Lower leg skin (tissue), 3 donors: ENCODE measurements at regions not wholly inside any gene's neighbourhood (a gene's known extent, or its start where the extent isn't known, plus 50 kb on each side); places are given as distances from the start of the nearest gene placed in this dataset.

Source experiments
- POLR2A ChIP-seq, 2 donors: fragments of 450-650 bp; IDR thresholded peaks; one replicate each; pipeline ENCODE4 v1.6.1; 2016 to 2017; ENCODE audit warnings: antibody characterized with exemption in 2 of 2, mild to moderate bottlenecking in 1 of 2, moderate library complexity in 1 of 2
- TF ChIP-seq, protein P1 (sequence below), 3 donors: fragments of 450-650 bp; IDR thresholded peaks; one replicate each; pipeline ENCODE4 v1.5.1; 2016; ENCODE audit warnings: antibody characterized with exemption in 3 of 3, mild to moderate bottlenecking in 3 of 3, moderate library complexity in 2 of 3

GRCh38 chr20:47859278-47859677, 74.0 kb upstream of the SULF2 start:
- TF ChIP-seq, protein P1, sequence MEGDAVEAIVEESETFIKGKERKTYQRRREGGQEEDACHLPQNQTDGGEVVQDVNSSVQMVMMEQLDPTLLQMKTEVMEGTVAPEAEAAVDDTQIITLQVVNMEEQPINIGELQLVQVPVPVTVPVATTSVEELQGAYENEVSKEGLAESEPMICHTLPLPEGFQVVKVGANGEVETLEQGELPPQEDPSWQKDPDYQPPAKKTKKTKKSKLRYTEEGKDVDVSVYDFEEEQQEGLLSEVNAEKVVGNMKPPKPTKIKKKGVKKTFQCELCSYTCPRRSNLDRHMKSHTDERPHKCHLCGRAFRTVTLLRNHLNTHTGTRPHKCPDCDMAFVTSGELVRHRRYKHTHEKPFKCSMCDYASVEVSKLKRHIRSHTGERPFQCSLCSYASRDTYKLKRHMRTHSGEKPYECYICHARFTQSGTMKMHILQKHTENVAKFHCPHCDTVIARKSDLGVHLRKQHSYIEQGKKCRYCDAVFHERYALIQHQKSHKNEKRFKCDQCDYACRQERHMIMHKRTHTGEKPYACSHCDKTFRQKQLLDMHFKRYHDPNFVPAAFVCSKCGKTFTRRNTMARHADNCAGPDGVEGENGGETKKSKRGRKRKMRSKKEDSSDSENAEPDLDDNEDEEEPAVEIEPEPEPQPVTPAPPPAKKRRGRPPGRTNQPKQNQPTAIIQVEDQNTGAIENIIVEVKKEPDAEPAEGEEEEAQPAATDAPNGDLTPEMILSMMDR (IDR thresholded peaks at IDR 0.05) = no peak
- TF ChIP-seq POLR2A (IDR thresholded peaks at IDR 0.05) = no peak
